Mesodermal cell (in vitro differentiated cells): ENCODE measurements at regions not wholly inside any gene's neighbourhood (a gene's known extent, or its start where the extent isn't known, plus 50 kb on each side); places are given as distances from the start of the nearest gene placed in this dataset.

Experiments used
- H3K27ac ChIP-seq: 2 replicates; pipeline ENCODE4 v1.7.0; 2013; ENCODE audit warnings: mild to moderate bottlenecking, low read depth, low read length, moderate library complexity; ENCODE audit not compliant: severe bottlenecking
- H3K36me3 ChIP-seq: 2 replicates; pipeline ENCODE4 v1.7.1; 2013; ENCODE audit warnings: mild to moderate bottlenecking, low read length, moderate library complexity; ENCODE audit not compliant: control insufficient read depth, insufficient read depth
- H3K4me1 ChIP-seq: one replicate; pipeline ENCODE4 v1.7.1; 2013; ENCODE audit warnings: mild to moderate bottlenecking, low read length; ENCODE audit not compliant: insufficient read depth, control insufficient read depth, poor library complexity, severe bottlenecking
- H3K4me3 ChIP-seq: 2 replicates; pipeline ENCODE4 v1.7.0; 2013; ENCODE audit warnings: low read length, control low read depth, mild to moderate bottlenecking; ENCODE audit not compliant: insufficient read depth, poor library complexity, severe bottlenecking; ENCODE audit errors: extremely low read depth
- H3K9me3 ChIP-seq: 2 replicates; pipeline ENCODE4 v1.7.1; 2013; ENCODE audit warnings: mild to moderate bottlenecking, low read length, moderate library complexity; ENCODE audit not compliant: control insufficient read depth
- WGBS, 2 experiments: methylation state at CpG; one replicate each; pipeline ENCODE4 v1.1.5; 2013; ENCODE audit warnings: missing lambda C conversion rate in 2 of 2; ENCODE audit not compliant: insufficient coverage in 2 of 2; 5-methylcytosine and 5-hydroxymethylcytosine counted together

DNA sequence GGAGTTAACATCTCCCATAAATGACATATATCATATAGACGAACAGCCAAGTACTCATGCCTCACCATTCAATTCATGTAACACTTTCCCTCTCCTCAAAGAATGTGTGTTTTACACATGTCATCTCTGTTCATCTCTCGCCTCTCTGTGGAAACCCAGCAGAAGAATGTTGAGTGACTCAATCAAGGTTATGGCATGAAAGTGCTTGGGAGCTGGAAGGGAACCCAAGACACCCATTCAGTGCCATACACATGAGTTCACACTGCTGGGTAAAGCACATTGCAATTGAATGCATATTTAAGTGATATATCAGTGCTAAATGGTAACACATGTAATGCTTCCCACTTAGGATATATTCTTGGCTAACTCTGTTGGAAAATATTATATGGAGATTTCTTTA is 322.9 kb downstream of the PTEN start:
- H3K27ac ChIP-seq, result no peak overlapping the region
- no peaks in the 10 kb centered on the region for H3K4me1 ChIP-seq
- H3K9me3 ChIP-seq, result no peaks in the 10 kb centered on the region
- WGBS, 2 experiments, result 100% methylated on average over 1 of the region's 2 CpGs; no CpG with 5 or more reads in 1 of the 2 experiments
- no peak overlapping the region for H3K4me3 ChIP-seq
- no peaks in the 10 kb centered on the region for H3K36me3 ChIP-seq

- no peak overlapping the region for H3K4me3 ChIP-seq
- no peaks in the 10 kb centered on the region for H3K36me3 ChIP-seq
- 80% methylated on average over 1 of the region's 2 CpGs; no CpG with 5 or more reads in 1 of the 2 experiments for WGBS, 2 experiments
- no peak overlapping the region for H3K27ac ChIP-seq
- H3K4me1 ChIP-seq, result no peaks in the 10 kb centered on the region
- H3K9me3 ChIP-seq, result no peaks in the 10 kb centered on the region
Observed at GRCh38 chr10:88187472-88187871, 324.0 kb downstream of the PTEN start.

DNA sequence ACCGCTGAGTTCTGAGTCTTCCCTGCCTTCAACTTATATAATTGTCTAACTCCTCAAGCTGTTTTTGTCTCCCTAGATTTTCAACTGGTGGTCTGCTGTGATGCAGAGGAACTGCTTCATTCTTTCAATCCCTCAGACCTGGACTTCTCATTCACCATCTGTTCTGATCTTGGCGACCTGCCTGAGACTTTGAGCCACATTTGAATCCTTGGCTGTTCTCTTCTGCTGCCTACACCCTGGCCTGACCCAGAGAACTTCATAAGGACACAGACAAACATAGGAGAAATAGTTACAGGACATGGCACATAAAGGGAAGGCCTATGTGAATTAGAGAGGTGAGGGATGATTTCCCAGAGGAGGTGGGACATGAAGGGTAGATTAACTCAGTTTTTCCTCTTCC is 326.7 kb downstream of the PTEN start:
- H3K4me3 ChIP-seq, result no peak overlapping the region
- H3K36me3 ChIP-seq, result no peaks in the 10 kb centered on the region
- 100% methylated on average over 1 of the region's 2 CpGs for WGBS, 2 experiments
- H3K27ac ChIP-seq, result no peak overlapping the region
- H3K4me1 ChIP-seq, result no peaks in the 10 kb centered on the region
- no peaks in the 10 kb centered on the region for H3K9me3 ChIP-seq

GRCh38 chr10:88190540-88191235 is 327.3 kb downstream of the PTEN start:
- Histone ChIP-seq H3K9me3 (no peaks in the 10 kb centered on the region), H3K4me1 (no peaks in the 10 kb centered on the region), H3K36me3 (no peaks in the 10 kb centered on the region), H3K27ac (no peak overlapping the region), H3K4me3 (no peak overlapping the region)
- 80 to 89% methylated on average over 4 of the region's 5 CpGs for WGBS, 2 experiments

GRCh38 chr10:88193018-88193417 is 329.6 kb downstream of the PTEN start:
- WGBS, 2 experiments, result 88 to 92% methylated on average over 6 to 7 of the region's 7 CpGs
- no peak overlapping the region for H3K4me3 ChIP-seq
- H3K27ac ChIP-seq, result no peak overlapping the region
- peaks cover 4% of the 10 kb centered on the region for H3K9me3 ChIP-seq
- no peaks in the 10 kb centered on the region for H3K4me1 ChIP-seq
- no peaks in the 10 kb centered on the region for H3K36me3 ChIP-seq

DNA sequence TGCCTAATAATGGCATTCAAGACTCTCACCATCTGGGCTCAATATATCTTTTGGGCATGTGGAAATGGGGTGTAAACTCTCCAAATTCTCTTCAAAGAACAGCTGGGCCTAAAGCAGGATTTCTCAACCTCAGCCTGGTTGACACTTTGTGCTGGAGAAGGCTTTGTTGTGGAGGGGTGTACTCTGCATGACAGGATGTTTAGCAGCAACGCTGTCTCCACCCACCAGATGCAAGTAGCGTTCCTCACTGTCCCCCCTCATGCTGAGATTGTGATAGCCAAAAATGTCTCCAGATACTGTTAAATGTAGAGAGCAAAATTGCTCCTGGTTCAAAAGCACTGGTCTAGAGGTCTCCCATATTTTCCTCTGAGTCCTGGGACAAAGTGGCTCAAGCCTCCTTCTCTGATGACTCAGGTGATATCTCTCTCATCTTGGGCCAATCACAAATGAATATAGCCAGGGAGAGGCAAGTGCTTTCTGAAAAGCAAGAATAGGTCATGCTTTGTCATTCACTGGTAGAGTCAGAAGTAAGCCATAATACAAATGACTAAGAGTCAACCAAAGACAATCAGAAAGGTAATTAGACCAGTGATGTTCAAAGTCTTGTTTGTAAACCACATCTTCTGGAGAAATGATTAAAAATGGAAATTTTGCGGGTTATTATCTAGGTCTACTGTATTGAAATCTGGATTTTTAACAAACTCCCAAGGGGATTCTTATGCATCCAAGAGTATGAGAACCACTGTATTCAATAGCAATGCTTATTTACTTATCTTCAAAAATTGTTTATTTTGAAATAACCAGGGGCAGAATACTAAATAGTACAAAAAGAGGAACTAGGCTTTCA is 330.8 kb downstream of the PTEN start:
- Histone ChIP-seq H3K4me3 (no peak overlapping the region), H3K36me3 (no peaks in the 10 kb centered on the region), H3K9me3 (peaks cover 4% of the 10 kb centered on the region), H3K27ac (no peak overlapping the region), H3K4me1 (no peaks in the 10 kb centered on the region)
- 29% methylated on average over 1 of the region's 3 CpGs; no CpG with 5 or more reads in 1 of the 2 experiments for WGBS, 2 experiments

- Histone ChIP-seq H3K4me3 (no peak overlapping the region), H3K9me3 (peaks cover 4% of the 10 kb centered on the region), H3K4me1 (no peaks in the 10 kb centered on the region), H3K27ac (no peak overlapping the region), H3K36me3 (no peaks in the 10 kb centered on the region)
- WGBS, 2 experiments, result 45 to 83% methylated on average over 1 to 2 of the region's 2 CpGs
Observed at GRCh38 chr10:88194961-88195367, 331.5 kb downstream of the PTEN start.

GRCh38 chr10:88195841-88196240 is 332.4 kb downstream of the PTEN start:
- peaks cover 4% of the 10 kb centered on the region for H3K9me3 ChIP-seq
- no peaks in the 10 kb centered on the region for H3K4me1 ChIP-seq
- no peaks in the 10 kb centered on the region for H3K36me3 ChIP-seq
- 84 to 100% methylated on average over 1 to 2 of the region's 2 CpGs for WGBS, 2 experiments
- H3K4me3 ChIP-seq, result no peak overlapping the region
- no peak overlapping the region for H3K27ac ChIP-seq

DNA sequence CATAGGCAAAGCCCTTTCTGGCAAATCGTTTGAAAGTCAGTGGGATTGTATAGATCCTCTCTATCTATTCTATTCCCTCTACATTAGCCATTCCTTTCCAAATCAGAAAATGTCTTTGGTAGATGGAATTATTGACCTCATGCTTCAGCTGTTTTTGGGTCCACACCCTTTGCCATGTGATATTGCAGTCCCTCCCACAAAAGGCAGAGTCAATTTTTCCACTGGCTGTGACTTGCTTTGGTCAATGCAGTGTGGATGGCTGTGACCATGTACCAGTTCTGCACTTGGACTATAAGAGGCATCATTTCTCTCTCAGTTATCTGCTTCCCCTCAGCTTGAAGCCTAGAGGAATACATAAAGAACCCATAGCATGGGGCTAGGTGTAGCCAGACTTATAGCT is 332.9 kb downstream of the PTEN start:
- Histone ChIP-seq H3K4me3 (no peak overlapping the region), H3K27ac (no peak overlapping the region), H3K4me1 (no peaks in the 10 kb centered on the region), H3K36me3 (no peaks in the 10 kb centered on the region), H3K9me3 (peaks cover 4% of the 10 kb centered on the region)
- WGBS, 2 experiments, result no CpG with 5 or more reads among the region's 1 CpG

DNA sequence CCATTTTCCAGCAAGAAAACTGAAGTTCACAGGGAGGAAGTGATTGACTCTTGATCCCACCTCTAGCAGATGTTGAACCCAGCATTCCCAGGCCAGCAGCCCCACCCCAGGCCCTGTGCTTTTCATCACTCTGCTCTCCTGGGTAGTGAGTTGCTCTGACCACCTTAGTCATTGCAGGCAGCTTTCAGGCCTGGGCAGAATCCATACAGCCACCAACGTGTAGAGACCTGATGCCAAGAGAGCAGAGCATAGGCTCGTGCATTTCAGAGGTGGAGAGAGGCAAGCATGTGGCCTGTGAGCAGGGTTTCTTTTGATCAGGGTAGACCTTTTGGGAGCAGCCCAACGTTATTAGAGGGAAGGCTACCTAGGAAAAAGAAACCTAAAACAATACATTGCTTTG is 334.6 kb downstream of the PTEN start:
- 93 to 100% methylated on average over 2 to 3 of the region's 3 CpGs for WGBS, 2 experiments

More for the DNA sequence above, 334.6 kb downstream of the PTEN start:
- no peaks in the 10 kb centered on the region for H3K36me3 ChIP-seq
- H3K4me1 ChIP-seq, result no peaks in the 10 kb centered on the region
- no peak overlapping the region for H3K27ac ChIP-seq
- H3K9me3 ChIP-seq, result peaks cover 4% of the 10 kb centered on the region
- H3K4me3 ChIP-seq, result no peak overlapping the region
